Liver (tissue), 3 donors: ENCODE measurements at regions not wholly inside any gene's neighbourhood (a gene's known extent, or its start where the extent isn't known, plus 50 kb on each side); places are given as distances from the start of the nearest gene placed in this dataset.

Experiments used
- ATF3 ChIP-seq: IDR thresholded peaks from 2 replicates; pipeline ENCODE4 v1.6.1; 2016; ENCODE audit warnings: antibody characterized with exemption
- CTCF ChIP-seq: fragments of 150-350 bp; IDR thresholded peaks from 2 replicates; pipeline ENCODE4 v1.5.1; 2017; ENCODE audit warnings: improper control_type of control experiment, low read depth, low read length; ENCODE audit not compliant: missing input control
- GABPA ChIP-seq, 2 donors: IDR thresholded peaks in 1 of 2; conservative IDR thresholded peaks in 1 of 2; 2 replicates each; pipeline ENCODE4 v1.6.1; 2016; ENCODE audit warnings: antibody characterized with exemption in 2 of 2, mild to moderate bottlenecking in 1 of 2, moderate library complexity in 1 of 2
- MAX ChIP-seq: IDR thresholded peaks from 2 replicates; pipeline ENCODE4 v1.6.1; 2016; ENCODE audit warnings: antibody characterized with exemption
- RAD21 ChIP-seq, 2 donors: IDR thresholded peaks; 2 replicates each; pipeline ENCODE4 v1.6.1; 2016; ENCODE audit warnings: antibody characterized with exemption in 2 of 2, mild to moderate bottlenecking in 2 of 2
- REST ChIP-seq: IDR thresholded peaks from 2 replicates; pipeline ENCODE4 v1.6.1; 2016; ENCODE audit warnings: antibody characterized with exemption, mild to moderate bottlenecking
- RXRA ChIP-seq, 2 donors: IDR thresholded peaks; 2 replicates each; pipeline ENCODE4 v1.6.1; 2017 to 2018; ENCODE audit warnings: antibody characterized with exemption in 2 of 2, mild to moderate bottlenecking in 1 of 2
- SP1 ChIP-seq: IDR thresholded peaks from 2 replicates; pipeline ENCODE4 v1.6.1; 2018; ENCODE audit warnings: antibody characterized with exemption, mild to moderate bottlenecking
- ZBTB33 ChIP-seq: IDR thresholded peaks from 2 replicates; pipeline ENCODE4 v1.6.1; 2016; ENCODE audit warnings: antibody characterized with exemption
- donor health status: healthy.
- donor health status: healthy.

GRCh38 chr4:168037676-168038075 lies 54.7 kb upstream of the ANXA10 start:
- TF ChIP-seq CTCF (no peak), GABPA (IDR thresholded peaks at IDR 0.05 in 1 of 2, conservative IDR thresholded peaks at IDR 0.05 in 1 of 2) (no peak), RXRA (IDR thresholded peaks at IDR 0.05) (no peak), RAD21 (IDR thresholded peaks at IDR 0.05) (no peak), REST (no peak), ZBTB33 (no peak), MAX (no peak), SP1 (no peak), ATF3 (no peak)
